ENCODE measurements at regions not wholly inside any gene's neighbourhood (a gene's known extent, or its start where the extent isn't known, plus 50 kb on each side); places are given as distances from the start of the nearest gene placed in this dataset.
"Not testable (repeated sequence)": the region's sequence is repeated elsewhere in the genome, so short reads cannot be mapped to it uniquely, and the experiment has no call there.

GRCh38 chr15:44817797-44818196 lies 81.5 kb downstream of the TRIM69 start:
- DNase-seq, result not testable (repeated sequence)

GRCh38 chr15:44819331-44819987 lies 83.1 kb downstream of the TRIM69 start:
- not testable (repeated sequence) for DNase-seq

GRCh38 chr15:44820535-44820934 lies 84.2 kb downstream of the TRIM69 start:
- not testable (repeated sequence) for DNase-seq

GRCh38 chr15:44820967-44821366 lies 84.6 kb downstream of the TRIM69 start:
- not testable (repeated sequence) for DNase-seq

GRCh38 chr15:44824277-44825145 lies 88.2 kb downstream of the TRIM69 start:
- DNase-seq, result not testable (repeated sequence)

- not testable (repeated sequence) for DNase-seq
Measured at GRCh38 chr15:44826583-44826982, 90.3 kb downstream of the TRIM69 start.

GRCh38 chr15:44828229-44828914 lies 92.0 kb downstream of the TRIM69 start:
- not testable (repeated sequence) for DNase-seq

- not testable (repeated sequence) for DNase-seq
Measured at GRCh38 chr15:44829150-44829549, 92.8 kb downstream of the TRIM69 start.

- DNase-seq, result not testable (repeated sequence)
Measured at GRCh38 chr15:44830692-44831408, 94.5 kb downstream of the TRIM69 start.

- DNase-seq, result not testable (repeated sequence)
Measured at GRCh38 chr15:44831409-44831741, 95.0 kb downstream of the TRIM69 start.

GRCh38 chr15:44832133-44832532 lies 95.8 kb downstream of the TRIM69 start:
- DNase-seq, result not testable (repeated sequence)

GRCh38 chr15:44833081-44833480 lies 96.8 kb downstream of the TRIM69 start:
- not testable (repeated sequence) for DNase-seq

- DNase-seq, result not testable (repeated sequence)
Measured at GRCh38 chr15:44833761-44834160, 97.4 kb downstream of the TRIM69 start.

- not testable (repeated sequence) for DNase-seq
Measured at GRCh38 chr15:44835082-44835481, 98.8 kb downstream of the TRIM69 start.

- DNase-seq, result no peak
Measured at GRCh38 chr15:44836094-44836493, 99.8 kb downstream of the TRIM69 start.

- not testable (repeated sequence) for DNase-seq
Measured at GRCh38 chr15:44838929-44839328, 102.6 kb downstream of the TRIM69 start.

- DNase-seq, result not testable (repeated sequence)
Measured at GRCh38 chr15:44841762-44842161, 105.4 kb downstream of the TRIM69 start.

- not testable (repeated sequence) for DNase-seq
Measured at GRCh38 chr15:44842883-44843282, 106.6 kb downstream of the TRIM69 start.

GRCh38 chr15:44844936-44845335 lies 108.6 kb downstream of the TRIM69 start:
- not testable (repeated sequence) for DNase-seq

GRCh38 chr15:44846156-44846555 lies 109.8 kb downstream of the TRIM69 start:
- not testable (repeated sequence) for DNase-seq

GRCh38 chr15:44847555-44847954 lies 108.9 kb upstream of the TERB2 start:
- DNase-seq, result not testable (repeated sequence)

- not testable (repeated sequence) for DNase-seq
Measured at GRCh38 chr15:44848859-44849258, 107.6 kb upstream of the TERB2 start.

Measured in CD4-positive, alpha-beta T cell treated with Interleukin-6 for 4 hours (primary cell).